ENCODE measurements at regions not wholly inside any gene's neighbourhood (a gene's known extent, or its start where the extent isn't known, plus 50 kb on each side); places are given as distances from the start of the nearest gene placed in this dataset.

DNA sequence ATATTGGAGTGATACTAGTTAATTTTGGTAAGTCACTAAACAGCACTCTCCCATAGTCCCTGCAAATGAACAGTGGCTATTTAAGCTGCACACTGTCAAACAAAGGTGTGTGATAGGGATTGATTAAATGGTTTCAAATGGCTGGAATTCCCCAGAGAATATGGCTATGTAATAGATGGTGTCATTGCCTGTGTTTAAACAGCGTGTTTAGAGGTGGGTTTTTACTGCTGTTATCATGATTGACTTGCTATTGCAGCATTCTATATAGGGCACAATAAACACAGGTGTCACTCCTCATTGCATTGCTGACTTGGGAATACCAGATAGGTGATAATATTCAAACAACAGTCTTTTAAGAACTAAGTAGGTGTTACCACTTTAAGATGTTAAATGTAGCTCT lies 171.7 kb upstream of the MAN1A1 start:
- no peak overlapping the region for H3K4me3 ChIP-seq (ENCODE audit: control insufficient read depth, low read depth, low read length)
- no peak for DNase-seq (ENCODE audit: low read depth)
- no peak for TF ChIP-seq CTCF (IDR thresholded peaks at IDR 0.05; ENCODE audit: control insufficient read depth, insufficient read depth, low read depth, low read length, missing control alignments)

GRCh38 chr6:119517428-119517827 lies 167.9 kb upstream of the MAN1A1 start:
- H3K4me3 ChIP-seq (ENCODE audit: control insufficient read depth, low read depth, low read length): no peak overlapping the region
- no peak for DNase-seq (ENCODE audit: low read depth)
- TF ChIP-seq CTCF (IDR thresholded peaks at IDR 0.05; ENCODE audit: control insufficient read depth, insufficient read depth, low read depth, low read length, missing control alignments): no peak

- TF ChIP-seq CTCF (IDR thresholded peaks at IDR 0.05; ENCODE audit: control insufficient read depth, insufficient read depth, low read depth, low read length, missing control alignments): no peak
- no peak for DNase-seq (ENCODE audit: low read depth)
- no peak overlapping the region for H3K4me3 ChIP-seq (ENCODE audit: control insufficient read depth, low read depth, low read length)
Measured at GRCh38 chr6:119514345-119514744, 164.8 kb upstream of the MAN1A1 start.

DNA sequence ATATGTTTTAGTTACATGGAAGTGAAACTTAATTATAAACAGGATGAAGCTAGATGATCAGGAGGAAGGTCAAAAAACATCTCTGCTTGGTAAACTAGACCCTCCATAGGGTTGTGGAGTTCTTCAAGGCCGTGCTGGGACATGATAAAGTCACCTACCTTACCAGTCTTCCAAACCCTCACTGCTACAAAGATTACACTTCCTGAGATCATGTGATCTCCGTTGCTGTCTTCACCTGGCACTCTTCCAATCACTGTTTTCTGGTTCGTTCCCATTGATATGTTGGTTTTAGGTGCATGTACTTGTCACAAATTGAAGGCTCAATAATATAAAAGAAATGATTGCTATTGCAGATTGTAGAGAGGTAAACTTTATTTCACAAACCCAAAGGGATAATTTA lies 161.5 kb upstream of the MAN1A1 start:
- DNase-seq (ENCODE audit: low read depth): no peak
- no peak for TF ChIP-seq CTCF (IDR thresholded peaks at IDR 0.05; ENCODE audit: control insufficient read depth, insufficient read depth, low read depth, low read length, missing control alignments)
- no peak overlapping the region for H3K4me3 ChIP-seq (ENCODE audit: control insufficient read depth, low read depth, low read length)

DNA sequence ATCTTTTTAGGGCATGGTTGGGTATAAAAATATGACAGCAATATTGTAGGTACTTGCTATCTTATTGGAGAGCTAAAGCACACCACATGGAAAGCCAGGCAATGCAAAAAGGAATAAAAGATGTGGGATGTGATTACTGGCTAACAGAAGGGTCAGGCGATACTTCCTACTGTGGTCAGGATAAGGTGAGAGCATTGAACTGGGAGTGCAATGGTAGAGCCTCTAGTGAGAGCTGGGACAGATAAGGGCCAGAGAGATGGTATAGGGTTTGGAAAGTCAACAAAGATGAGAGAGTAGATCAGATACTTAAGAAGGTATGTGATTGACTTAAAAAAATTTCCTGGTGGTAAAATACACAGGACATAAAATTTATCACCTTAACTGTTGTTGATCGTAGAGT lies 160.7 kb upstream of the MAN1A1 start:
- no peak overlapping the region for H3K4me3 ChIP-seq (ENCODE audit: control insufficient read depth, low read depth, low read length)
- DNase-seq (ENCODE audit: low read depth): no peak
- TF ChIP-seq CTCF (IDR thresholded peaks at IDR 0.05; ENCODE audit: control insufficient read depth, insufficient read depth, low read depth, low read length, missing control alignments): no peak

DNA sequence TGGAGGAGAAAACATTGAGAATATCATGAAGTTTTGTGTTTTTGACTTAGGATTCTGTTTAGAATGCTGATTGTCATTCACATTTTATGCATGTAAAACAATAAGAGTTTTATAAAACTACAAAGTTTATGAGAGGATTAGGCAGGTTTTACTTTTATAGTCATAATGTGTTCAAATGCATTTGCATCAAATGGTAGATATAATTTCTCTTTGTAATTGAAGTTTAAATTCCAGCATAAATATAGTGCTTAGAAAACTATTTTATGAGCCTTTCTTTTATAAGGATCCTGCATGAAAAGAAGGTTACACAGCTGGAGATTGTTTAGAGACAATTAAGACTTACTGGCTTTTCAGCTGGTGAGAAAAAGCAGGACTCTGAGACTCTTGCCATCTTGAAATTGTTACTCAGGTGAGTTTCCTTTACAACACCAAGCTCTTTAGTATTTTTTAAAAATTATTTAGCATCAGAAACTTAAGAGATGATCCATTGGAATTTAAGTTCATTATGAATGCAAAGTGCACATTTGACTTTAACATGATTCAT lies 157.1 kb upstream of the MAN1A1 start:
- no peak for DNase-seq (ENCODE audit: low read depth)
- no peak overlapping the region for H3K4me3 ChIP-seq (ENCODE audit: control insufficient read depth, low read depth, low read length)
- no peak for TF ChIP-seq CTCF (IDR thresholded peaks at IDR 0.05; ENCODE audit: control insufficient read depth, insufficient read depth, low read depth, low read length, missing control alignments)
